Breast epithelium (tissue), 3 donors: ENCODE measurements at regions not wholly inside any gene's neighbourhood (a gene's known extent, or its start where the extent isn't known, plus 50 kb on each side); places are given as distances from the start of the nearest gene placed in this dataset.

ENCODE experiments used
- CTCF ChIP-seq, 3 donors: fragments of 450-650 bp; IDR thresholded peaks; one replicate each; pipeline ENCODE4 v1.5.1; 2016 to 2017; ENCODE audit warnings: antibody characterized with exemption in 3 of 3, mild to moderate bottlenecking in 3 of 3, moderate library complexity in 3 of 3
- POLR2A ChIP-seq: fragments of 450-650 bp; IDR thresholded peaks from one replicate; pipeline ENCODE4 v1.6.1; 2016; ENCODE audit warnings: antibody characterized with exemption, mild to moderate bottlenecking, moderate library complexity
- POLR2AphosphoS5 ChIP-seq, 3 donors: sonication (generic); formaldehyde crosslinking; IDR thresholded peaks; one replicate each; pipeline ENCODE4 v1.6.1; 2017; ENCODE audit warnings: antibody characterized with exemption in 3 of 3

GRCh38 chr6:100152201-100152600 lies 158.2 kb upstream of the MCHR2 start:
- no peak for TF ChIP-seq CTCF (IDR thresholded peaks at IDR 0.05)
- no peak for TF ChIP-seq POLR2AphosphoS5 (IDR thresholded peaks at IDR 0.05)
- TF ChIP-seq POLR2A = no peak
